ENCODE measurements at regions not wholly inside any gene's neighbourhood (a gene's known extent, or its start where the extent isn't known, plus 50 kb on each side); places are given as distances from the start of the nearest gene placed in this dataset.

DNA sequence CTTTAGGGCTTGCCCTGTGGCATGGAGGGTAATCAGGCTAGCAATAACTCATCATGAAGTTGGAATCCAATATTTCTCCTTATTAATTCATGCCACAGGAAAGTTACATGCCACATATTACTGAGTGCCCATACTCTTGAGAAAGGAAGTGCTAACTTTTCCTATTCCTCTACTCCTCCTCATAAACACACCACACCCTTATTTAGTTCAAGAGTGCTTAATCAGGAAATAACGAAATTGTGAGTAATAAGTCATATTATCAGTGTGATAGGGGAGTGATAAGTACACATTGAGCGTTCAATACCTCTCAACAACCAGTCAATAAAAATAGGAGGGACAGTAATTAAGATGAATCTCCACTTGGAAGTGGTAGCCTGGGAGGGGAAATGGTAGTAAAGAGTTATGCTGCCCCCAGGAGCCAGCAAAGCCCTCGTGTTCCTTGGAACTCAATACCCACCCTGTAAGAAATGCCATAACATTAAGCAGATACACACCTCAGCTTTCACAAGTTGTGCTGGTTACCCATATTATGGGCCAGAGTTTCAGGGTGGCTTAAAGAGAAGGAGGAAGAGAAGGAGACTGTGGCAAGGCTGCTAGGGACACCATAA, 410.0 kb upstream of the NR3C2 start:
- ATAC-seq = no peak
- TF ChIP-seq, protein P1, sequence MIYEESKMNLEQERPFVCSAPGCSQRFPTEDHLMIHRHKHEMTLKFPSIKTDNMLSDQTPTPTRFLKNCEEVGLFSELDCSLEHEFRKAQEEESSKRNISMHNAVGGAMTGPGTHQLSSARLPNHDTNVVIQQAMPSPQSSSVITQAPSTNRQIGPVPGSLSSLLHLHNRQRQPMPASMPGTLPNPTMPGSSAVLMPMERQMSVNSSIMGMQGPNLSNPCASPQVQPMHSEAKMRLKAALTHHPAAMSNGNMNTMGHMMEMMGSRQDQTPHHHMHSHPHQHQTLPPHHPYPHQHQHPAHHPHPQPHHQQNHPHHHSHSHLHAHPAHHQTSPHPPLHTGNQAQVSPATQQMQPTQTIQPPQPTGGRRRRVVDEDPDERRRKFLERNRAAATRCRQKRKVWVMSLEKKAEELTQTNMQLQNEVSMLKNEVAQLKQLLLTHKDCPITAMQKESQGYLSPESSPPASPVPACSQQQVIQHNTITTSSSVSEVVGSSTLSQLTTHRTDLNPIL (CRISPR knock-in tag; IDR thresholded peaks at IDR 0.05; ENCODE audit: low read depth) = no peak
- TF ChIP-seq CSDC2 (CRISPR knock-in tag; IDR thresholded peaks at IDR 0.05) = no peak
- TF ChIP-seq ZFP30 (CRISPR knock-in tag; IDR thresholded peaks at IDR 0.05) = no peak
- no peak for TF ChIP-seq GLIS3 (CRISPR knock-in tag; IDR thresholded peaks at IDR 0.05)
- no peak for TF ChIP-seq ZC3H10 (CRISPR knock-in tag; IDR thresholded peaks at IDR 0.05)
- no peak for TF ChIP-seq ZNF70 (CRISPR knock-in tag; IDR thresholded peaks at IDR 0.05)
- TF ChIP-seq, protein P2, sequence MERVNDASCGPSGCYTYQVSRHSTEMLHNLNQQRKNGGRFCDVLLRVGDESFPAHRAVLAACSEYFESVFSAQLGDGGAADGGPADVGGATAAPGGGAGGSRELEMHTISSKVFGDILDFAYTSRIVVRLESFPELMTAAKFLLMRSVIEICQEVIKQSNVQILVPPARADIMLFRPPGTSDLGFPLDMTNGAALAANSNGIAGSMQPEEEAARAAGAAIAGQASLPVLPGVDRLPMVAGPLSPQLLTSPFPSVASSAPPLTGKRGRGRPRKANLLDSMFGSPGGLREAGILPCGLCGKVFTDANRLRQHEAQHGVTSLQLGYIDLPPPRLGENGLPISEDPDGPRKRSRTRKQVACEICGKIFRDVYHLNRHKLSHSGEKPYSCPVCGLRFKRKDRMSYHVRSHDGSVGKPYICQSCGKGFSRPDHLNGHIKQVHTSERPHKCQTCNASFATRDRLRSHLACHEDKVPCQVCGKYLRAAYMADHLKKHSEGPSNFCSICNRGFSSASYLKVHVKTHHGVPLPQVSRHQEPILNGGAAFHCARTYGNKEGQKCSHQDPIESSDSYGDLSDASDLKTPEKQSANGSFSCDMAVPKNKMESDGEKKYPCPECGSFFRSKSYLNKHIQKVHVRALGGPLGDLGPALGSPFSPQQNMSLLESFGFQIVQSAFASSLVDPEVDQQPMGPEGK (CRISPR knock-in tag; IDR thresholded peaks at IDR 0.05; ENCODE audit: borderline replicate concordance) = no peak
- TF ChIP-seq, protein P3, sequence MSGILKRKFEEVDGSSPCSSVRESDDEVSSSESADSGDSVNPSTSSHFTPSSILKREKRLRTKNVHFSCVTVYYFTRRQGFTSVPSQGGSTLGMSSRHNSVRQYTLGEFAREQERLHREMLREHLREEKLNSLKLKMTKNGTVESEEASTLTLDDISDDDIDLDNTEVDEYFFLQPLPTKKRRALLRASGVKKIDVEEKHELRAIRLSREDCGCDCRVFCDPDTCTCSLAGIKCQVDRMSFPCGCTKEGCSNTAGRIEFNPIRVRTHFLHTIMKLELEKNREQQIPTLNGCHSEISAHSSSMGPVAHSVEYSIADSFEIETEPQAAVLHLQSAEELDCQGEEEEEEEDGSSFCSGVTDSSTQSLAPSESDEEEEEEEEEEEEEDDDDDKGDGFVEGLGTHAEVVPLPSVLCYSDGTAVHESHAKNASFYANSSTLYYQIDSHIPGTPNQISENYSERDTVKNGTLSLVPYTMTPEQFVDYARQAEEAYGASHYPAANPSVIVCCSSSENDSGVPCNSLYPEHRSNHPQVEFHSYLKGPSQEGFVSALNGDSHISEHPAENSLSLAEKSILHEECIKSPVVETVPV (CRISPR knock-in tag; IDR thresholded peaks at IDR 0.05) = no peak
- TF ChIP-seq ZFP3 (CRISPR knock-in tag; IDR thresholded peaks at IDR 0.05) = no peak
- TF ChIP-seq PPARA (CRISPR knock-in tag; IDR thresholded peaks at IDR 0.05; ENCODE audit: borderline replicate concordance) = no peak
- no peak for TF ChIP-seq TOX (CRISPR knock-in tag; IDR thresholded peaks at IDR 0.05; ENCODE audit: borderline replicate concordance)
- TF ChIP-seq OSR1 (CRISPR knock-in tag; IDR thresholded peaks at IDR 0.05) = no peak
- TF ChIP-seq ZNF565 (CRISPR knock-in tag; conservative IDR thresholded peaks at IDR 0.05; ENCODE audit: low read depth) = no peak
- TF ChIP-seq BACH2 (CRISPR knock-in tag; IDR thresholded peaks at IDR 0.05; ENCODE audit: borderline replicate concordance) = no peak
- no peak for TF ChIP-seq SNAI2 (CRISPR knock-in tag; IDR thresholded peaks at IDR 0.05)
- no peak for TF ChIP-seq ZNF8 (CRISPR knock-in tag; IDR thresholded peaks at IDR 0.05)
- no peak for TF ChIP-seq ISL1 (CRISPR knock-in tag; IDR thresholded peaks at IDR 0.05)
- no peak for TF ChIP-seq RARB (CRISPR knock-in tag; IDR thresholded peaks at IDR 0.05)
- no peak for TF ChIP-seq ARNTL (CRISPR knock-in tag; IDR thresholded peaks at IDR 0.05; ENCODE audit: borderline replicate concordance, low read depth)
- TF ChIP-seq, protein P4, sequence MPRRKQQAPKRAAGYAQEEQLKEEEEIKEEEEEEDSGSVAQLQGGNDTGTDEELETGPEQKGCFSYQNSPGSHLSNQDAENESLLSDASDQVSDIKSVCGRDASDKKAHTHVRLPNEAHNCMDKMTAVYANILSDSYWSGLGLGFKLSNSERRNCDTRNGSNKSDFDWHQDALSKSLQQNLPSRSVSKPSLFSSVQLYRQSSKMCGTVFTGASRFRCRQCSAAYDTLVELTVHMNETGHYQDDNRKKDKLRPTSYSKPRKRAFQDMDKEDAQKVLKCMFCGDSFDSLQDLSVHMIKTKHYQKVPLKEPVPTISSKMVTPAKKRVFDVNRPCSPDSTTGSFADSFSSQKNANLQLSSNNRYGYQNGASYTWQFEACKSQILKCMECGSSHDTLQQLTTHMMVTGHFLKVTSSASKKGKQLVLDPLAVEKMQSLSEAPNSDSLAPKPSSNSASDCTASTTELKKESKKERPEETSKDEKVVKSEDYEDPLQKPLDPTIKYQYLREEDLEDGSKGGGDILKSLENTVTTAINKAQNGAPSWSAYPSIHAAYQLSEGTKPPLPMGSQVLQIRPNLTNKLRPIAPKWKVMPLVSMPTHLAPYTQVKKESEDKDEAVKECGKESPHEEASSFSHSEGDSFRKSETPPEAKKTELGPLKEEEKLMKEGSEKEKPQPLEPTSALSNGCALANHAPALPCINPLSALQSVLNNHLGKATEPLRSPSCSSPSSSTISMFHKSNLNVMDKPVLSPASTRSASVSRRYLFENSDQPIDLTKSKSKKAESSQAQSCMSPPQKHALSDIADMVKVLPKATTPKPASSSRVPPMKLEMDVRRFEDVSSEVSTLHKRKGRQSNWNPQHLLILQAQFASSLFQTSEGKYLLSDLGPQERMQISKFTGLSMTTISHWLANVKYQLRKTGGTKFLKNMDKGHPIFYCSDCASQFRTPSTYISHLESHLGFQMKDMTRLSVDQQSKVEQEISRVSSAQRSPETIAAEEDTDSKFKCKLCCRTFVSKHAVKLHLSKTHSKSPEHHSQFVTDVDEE (CRISPR knock-in tag; IDR thresholded peaks at IDR 0.05) = no peak

DNA sequence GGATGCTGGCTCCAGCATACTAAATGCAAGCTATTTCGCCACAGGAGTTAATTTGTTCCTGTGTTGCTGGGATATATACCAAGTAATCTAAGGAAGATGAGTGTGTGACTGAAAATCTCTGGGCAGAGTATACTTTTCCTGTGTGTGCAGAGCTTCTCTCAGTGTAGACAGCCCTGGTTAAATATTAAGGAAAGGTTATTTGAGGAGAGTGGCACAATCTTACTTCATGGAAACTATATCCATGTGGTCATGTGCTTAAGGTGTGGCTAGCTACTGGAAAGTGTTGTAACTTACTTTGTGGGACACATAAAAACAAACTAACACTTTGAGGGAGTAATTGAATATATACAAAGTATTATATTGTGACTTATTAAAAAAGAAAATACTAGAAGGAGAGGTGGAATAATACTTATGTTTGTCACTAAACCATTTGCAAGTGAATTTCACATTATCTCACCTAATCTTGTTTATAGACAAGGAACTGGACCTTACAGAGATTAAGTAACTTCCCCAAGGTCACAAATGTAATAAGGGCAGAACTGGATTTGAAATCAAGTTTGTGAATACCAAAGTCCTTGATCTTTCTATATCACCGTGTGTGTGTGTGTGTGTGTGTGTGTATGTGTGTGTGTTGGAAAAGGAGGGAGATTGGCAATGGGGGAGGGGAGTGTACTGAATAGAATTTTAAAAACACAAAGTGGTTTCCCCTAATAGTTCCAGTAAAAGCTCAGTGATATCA, 408.2 kb upstream of the NR3C2 start:
- TF ChIP-seq, protein P4 (CRISPR knock-in tag; IDR thresholded peaks at IDR 0.05) = no peak
- TF ChIP-seq, protein P3 (CRISPR knock-in tag; IDR thresholded peaks at IDR 0.05) = no peak
- TF ChIP-seq GLIS3 (CRISPR knock-in tag; IDR thresholded peaks at IDR 0.05) (no peak), ARNTL (CRISPR knock-in tag; IDR thresholded peaks at IDR 0.05; ENCODE audit: borderline replicate concordance, low read depth) (no peak), TCF4 (CRISPR knock-in tag; IDR thresholded peaks at IDR 0.05; ENCODE audit: borderline replicate concordance) (no peak), ZNF565 (CRISPR knock-in tag; conservative IDR thresholded peaks at IDR 0.05; ENCODE audit: low read depth) (no peak), ZFP30 (CRISPR knock-in tag; IDR thresholded peaks at IDR 0.05) (no peak), ZNF70 (CRISPR knock-in tag; IDR thresholded peaks at IDR 0.05) (no peak), ESRRG (CRISPR knock-in tag; IDR thresholded peaks at IDR 0.05) (no peak), ZFP3 (CRISPR knock-in tag; IDR thresholded peaks at IDR 0.05) (no peak), PPARA (CRISPR knock-in tag; IDR thresholded peaks at IDR 0.05; ENCODE audit: borderline replicate concordance) (no peak), TOX (CRISPR knock-in tag; IDR thresholded peaks at IDR 0.05; ENCODE audit: borderline replicate concordance) (no peak), ISL1 (CRISPR knock-in tag; IDR thresholded peaks at IDR 0.05) (no peak), BACH2 (CRISPR knock-in tag; IDR thresholded peaks at IDR 0.05; ENCODE audit: borderline replicate concordance) (no peak)
- TF ChIP-seq, protein P5, sequence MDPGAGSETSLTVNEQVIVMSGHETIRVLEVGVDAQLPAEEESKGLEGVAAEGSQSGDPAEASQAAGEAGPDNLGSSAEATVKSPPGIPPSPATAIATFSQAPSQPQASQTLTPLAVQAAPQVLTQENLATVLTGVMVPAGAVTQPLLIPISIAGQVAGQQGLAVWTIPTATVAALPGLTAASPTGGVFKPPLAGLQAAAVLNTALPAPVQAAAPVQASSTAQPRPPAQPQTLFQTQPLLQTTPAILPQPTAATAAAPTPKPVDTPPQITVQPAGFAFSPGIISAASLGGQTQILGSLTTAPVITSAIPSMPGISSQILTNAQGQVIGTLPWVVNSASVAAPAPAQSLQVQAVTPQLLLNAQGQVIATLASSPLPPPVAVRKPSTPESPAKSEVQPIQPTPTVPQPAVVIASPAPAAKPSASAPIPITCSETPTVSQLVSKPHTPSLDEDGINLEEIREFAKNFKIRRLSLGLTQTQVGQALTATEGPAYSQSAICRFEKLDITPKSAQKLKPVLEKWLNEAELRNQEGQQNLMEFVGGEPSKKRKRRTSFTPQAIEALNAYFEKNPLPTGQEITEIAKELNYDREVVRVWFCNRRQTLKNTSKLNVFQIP (CRISPR knock-in tag; IDR thresholded peaks at IDR 0.05; ENCODE audit: borderline replicate concordance, low read depth) = no peak
- no peak for ATAC-seq
